Loucy (cell line): ENCODE measurements at regions not wholly inside any gene's neighbourhood (a gene's known extent, or its start where the extent isn't known, plus 50 kb on each side); places are given as distances from the start of the nearest gene placed in this dataset.

Experiments used
- H2AFZ ChIP-seq: fragments of 200-600 bp; sonication (generic); 2 replicates; pipeline ENCODE4 v1.6.0; 2016; ENCODE audit warnings: antibody characterized with exemption, mild to moderate bottlenecking, low read length, moderate library complexity
- H3F3A ChIP-seq: fragments of 200-600 bp; 2 replicates; pipeline ENCODE4 v1.6.0; 2016; ENCODE audit warnings: antibody characterized with exemption, low read depth, mild to moderate bottlenecking
- H3K27me3 ChIP-seq: fragments of 200-600 bp; sonication (generic); 2 replicates; pipeline ENCODE4 v1.6.1; 2014; ENCODE audit warnings: low read length, mild to moderate bottlenecking; ENCODE audit not compliant: insufficient read depth, poor library complexity, severe bottlenecking
- H3K36me3 ChIP-seq: fragments of 200-600 bp; sonication (generic); 2 replicates; pipeline ENCODE4 v1.6.1; 2016; ENCODE audit warnings: low read length; ENCODE audit not compliant: insufficient read depth
- H3K4me1 ChIP-seq: fragments of 200-600 bp; sonication (generic); 2 replicates; pipeline ENCODE4 v1.5.1; 2014; ENCODE audit warnings: low read length, mild to moderate bottlenecking; ENCODE audit not compliant: insufficient read depth, poor library complexity, severe bottlenecking
- H3K4me2 ChIP-seq: fragments of 200-600 bp; sonication (generic); 2 replicates; pipeline ENCODE4 v1.6.0; 2014; ENCODE audit warnings: antibody characterized with exemption, low read length, low read depth, mild to moderate bottlenecking; ENCODE audit not compliant: poor library complexity, severe bottlenecking
- H3K4me3 ChIP-seq: fragments of 200-600 bp; sonication (generic); 2 replicates; pipeline ENCODE4 v1.5.1; 2014; ENCODE audit warnings: low read length, mild to moderate bottlenecking, mixed read lengths; ENCODE audit not compliant: poor library complexity, severe bottlenecking
- H3K79me2 ChIP-seq: fragments of 200-600 bp; sonication (generic); 2 replicates; pipeline ENCODE4 v1.6.1; 2014; ENCODE audit warnings: low read length; ENCODE audit not compliant: insufficient read depth
- H3K9ac ChIP-seq: fragments of 200-600 bp; sonication (generic); 2 replicates; pipeline ENCODE4 v1.6.0; 2014; ENCODE audit warnings: mild to moderate bottlenecking, low read depth, low read length, moderate library complexity; ENCODE audit not compliant: poor library complexity, severe bottlenecking
- H3K9me2 ChIP-seq: fragments of 200-600 bp; sonication (generic); replicated peaks from 2 replicates; pipeline ENCODE4 v1.6.1; 2016; ENCODE audit warnings: low read depth, low read length, mixed read lengths
- H3K9me3 ChIP-seq: fragments of 200-600 bp; sonication (generic); 2 replicates; pipeline ENCODE4 v1.6.1; 2014; ENCODE audit warnings: mild to moderate bottlenecking, antibody characterized with exemption, low read length, low read depth; ENCODE audit not compliant: insufficient read depth
- H4K20me1 ChIP-seq: fragments of 200-600 bp; sonication (generic); 2 replicates; pipeline ENCODE4 v1.6.0; 2014; ENCODE audit warnings: antibody characterized with exemption, low read length, mild to moderate bottlenecking; ENCODE audit not compliant: insufficient read depth, poor library complexity, severe bottlenecking
- EZH2phosphoT487 ChIP-seq: fragments of 200-600 bp; IDR thresholded peaks from 2 replicates; pipeline ENCODE4 v1.6.1; 2018; ENCODE audit warnings: antibody characterized with exemption, mild to moderate bottlenecking, moderate library complexity, borderline replicate concordance
- TF ChIP-seq, protein P1 (sequence below): fragments of 200-600 bp; sonication (generic); conservative IDR thresholded peaks from 2 replicates; pipeline ENCODE4 v1.5.1; 2014; ENCODE audit warnings: mild to moderate bottlenecking, antibody characterized with exemption, low read length

DNA sequence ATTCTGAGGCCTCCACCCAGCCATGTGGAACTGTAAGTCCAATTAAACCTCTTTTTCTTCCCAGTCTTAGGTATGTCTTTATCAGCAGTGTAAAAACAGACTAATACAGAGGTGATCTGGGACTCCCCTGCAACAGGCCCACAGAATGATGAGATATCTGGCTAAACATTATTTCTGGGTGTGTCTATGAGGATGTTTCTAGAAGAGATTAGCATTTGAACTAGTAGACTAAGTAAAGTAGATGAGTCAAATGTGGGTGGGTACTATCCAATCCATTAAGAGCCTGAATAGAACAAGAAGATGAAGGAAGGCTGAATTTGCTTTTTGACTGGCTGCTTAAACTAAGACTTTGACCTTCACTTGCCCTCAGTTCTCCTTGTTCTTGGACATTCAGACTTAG, 396.5 kb upstream of the LRRC7 start:
- Histone ChIP-seq H3K9ac (no peak overlapping the region), H3K79me2 (no peaks in the 10 kb centered on the region), H3K4me2 (no peak overlapping the region), H3K36me3 (no peaks in the 10 kb centered on the region), H2AFZ (no peak overlapping the region), H3K4me1 (no peaks in the 10 kb centered on the region), H3K4me3 (no peak overlapping the region), H3K9me3 (no peaks in the 10 kb centered on the region), H3K27me3 (no peaks in the 10 kb centered on the region), H3K9me2 (no peaks in the 10 kb centered on the region), H4K20me1 (no peaks in the 10 kb centered on the region), H3F3A (no peaks in the 10 kb centered on the region)
- no peak for TF ChIP-seq EZH2phosphoT487
- TF ChIP-seq, protein P1, sequence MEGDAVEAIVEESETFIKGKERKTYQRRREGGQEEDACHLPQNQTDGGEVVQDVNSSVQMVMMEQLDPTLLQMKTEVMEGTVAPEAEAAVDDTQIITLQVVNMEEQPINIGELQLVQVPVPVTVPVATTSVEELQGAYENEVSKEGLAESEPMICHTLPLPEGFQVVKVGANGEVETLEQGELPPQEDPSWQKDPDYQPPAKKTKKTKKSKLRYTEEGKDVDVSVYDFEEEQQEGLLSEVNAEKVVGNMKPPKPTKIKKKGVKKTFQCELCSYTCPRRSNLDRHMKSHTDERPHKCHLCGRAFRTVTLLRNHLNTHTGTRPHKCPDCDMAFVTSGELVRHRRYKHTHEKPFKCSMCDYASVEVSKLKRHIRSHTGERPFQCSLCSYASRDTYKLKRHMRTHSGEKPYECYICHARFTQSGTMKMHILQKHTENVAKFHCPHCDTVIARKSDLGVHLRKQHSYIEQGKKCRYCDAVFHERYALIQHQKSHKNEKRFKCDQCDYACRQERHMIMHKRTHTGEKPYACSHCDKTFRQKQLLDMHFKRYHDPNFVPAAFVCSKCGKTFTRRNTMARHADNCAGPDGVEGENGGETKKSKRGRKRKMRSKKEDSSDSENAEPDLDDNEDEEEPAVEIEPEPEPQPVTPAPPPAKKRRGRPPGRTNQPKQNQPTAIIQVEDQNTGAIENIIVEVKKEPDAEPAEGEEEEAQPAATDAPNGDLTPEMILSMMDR, result no peak

DNA sequence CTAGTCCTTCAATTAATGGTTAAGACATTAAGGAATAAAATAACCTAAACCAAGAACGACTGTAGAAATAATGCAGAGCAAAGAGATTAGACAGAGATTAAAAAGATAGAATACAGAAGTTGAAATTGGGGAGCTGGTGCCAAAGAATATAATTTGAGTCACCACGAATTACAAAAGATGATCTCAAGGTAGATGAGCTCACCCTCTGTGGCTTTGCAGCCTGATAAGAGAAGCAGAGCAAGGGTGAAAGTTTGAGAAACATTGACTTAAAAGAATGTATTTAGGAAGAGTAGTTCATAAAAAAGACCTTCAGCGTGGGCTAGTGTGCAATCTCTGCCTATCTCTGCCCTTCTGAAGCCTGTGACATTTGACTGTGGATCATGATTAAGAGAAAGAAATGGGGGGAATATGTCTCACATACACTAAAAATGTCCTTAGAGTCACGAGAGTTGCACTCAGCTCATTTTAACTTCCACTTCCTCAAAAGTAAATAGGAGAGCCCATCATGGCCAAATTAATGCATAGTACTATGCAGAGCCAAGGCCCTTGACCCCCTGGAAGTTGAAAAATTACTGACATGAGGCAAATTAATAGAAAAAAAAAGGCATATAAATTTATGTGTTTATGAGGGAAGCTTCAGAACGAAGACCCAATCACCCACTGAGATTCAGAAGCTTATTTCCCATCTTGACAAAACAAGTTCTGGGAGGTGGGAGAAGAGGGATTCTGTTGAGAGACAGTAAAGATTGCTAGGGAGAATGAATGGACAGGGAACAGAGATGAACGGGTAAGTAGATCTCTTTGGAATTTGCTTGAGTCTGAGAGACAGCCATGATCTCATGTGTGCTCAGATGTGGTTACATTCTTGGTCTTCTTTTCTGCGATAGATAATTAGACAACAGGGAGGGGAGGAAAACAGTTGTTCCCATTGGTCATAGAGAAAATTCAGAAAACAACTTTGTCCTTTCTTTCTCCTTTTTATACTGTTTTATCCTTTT, 395.4 kb upstream of the LRRC7 start:
- H3K36me3 ChIP-seq, result no peaks in the 10 kb centered on the region
- no peaks in the 10 kb centered on the region for H3K79me2 ChIP-seq
- no peaks in the 10 kb centered on the region for H3F3A ChIP-seq
- no peaks in the 10 kb centered on the region for H3K9me2 ChIP-seq
- TF ChIP-seq, protein P1, result no peak
- no peak for TF ChIP-seq EZH2phosphoT487
- no peak overlapping the region for H3K4me3 ChIP-seq
- H3K9me3 ChIP-seq, result no peaks in the 10 kb centered on the region
- no peaks in the 10 kb centered on the region for H3K27me3 ChIP-seq
- H4K20me1 ChIP-seq, result no peaks in the 10 kb centered on the region
- H3K4me2 ChIP-seq, result no peak overlapping the region
- no peak overlapping the region for H2AFZ ChIP-seq
- H3K9ac ChIP-seq, result no peak overlapping the region
- no peaks in the 10 kb centered on the region for H3K4me1 ChIP-seq

DNA sequence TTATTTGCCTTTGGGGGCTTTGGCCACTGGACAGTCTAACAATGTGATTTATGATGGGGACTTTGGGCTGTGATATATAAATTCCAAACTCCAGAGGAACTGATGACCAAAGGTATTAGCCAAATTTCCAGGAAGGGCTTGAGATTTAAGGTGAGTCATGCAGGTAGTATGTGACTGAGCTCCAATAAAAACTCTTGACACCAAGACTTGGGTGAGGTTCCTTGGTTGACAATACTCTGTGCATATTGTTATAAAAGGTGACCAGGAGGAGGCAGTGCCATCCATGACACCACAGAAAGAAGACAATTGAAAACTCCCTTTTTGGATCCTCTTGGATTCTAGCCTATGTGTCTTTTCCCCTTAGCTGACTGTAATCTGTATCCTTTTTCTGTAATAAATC, 392.7 kb upstream of the LRRC7 start:
- Histone ChIP-seq H3K9ac (no peak overlapping the region), H3K27me3 (no peaks in the 10 kb centered on the region), H3K9me2 (no peaks in the 10 kb centered on the region), H3K79me2 (no peaks in the 10 kb centered on the region), H3K36me3 (no peaks in the 10 kb centered on the region), H3F3A (no peaks in the 10 kb centered on the region), H3K4me3 (no peak overlapping the region), H3K4me1 (no peaks in the 10 kb centered on the region), H3K4me2 (no peak overlapping the region), H2AFZ (no peak overlapping the region), H4K20me1 (no peaks in the 10 kb centered on the region), H3K9me3 (no peaks in the 10 kb centered on the region)
- no peak for TF ChIP-seq EZH2phosphoT487
- TF ChIP-seq, protein P1, result no peak
